ENCODE measurements at regions not wholly inside any gene's neighbourhood (a gene's known extent, or its start where the extent isn't known, plus 50 kb on each side); places are given as distances from the start of the nearest gene placed in this dataset.

- no peak for DNase-seq
Observed at GRCh38 chr14:53896726-53897125, 59.9 kb downstream of the BMP4 start.

- no peak for DNase-seq
Observed at GRCh38 chr14:53894456-53894855, 62.2 kb downstream of the BMP4 start.

GRCh38 chr14:53893374-53893773 lies 63.3 kb downstream of the BMP4 start:
- no peak for DNase-seq

- no peak for DNase-seq
Observed at GRCh38 chr14:53890611-53891101, 66.0 kb downstream of the BMP4 start.

GRCh38 chr14:53888535-53889386 lies 67.9 kb downstream of the BMP4 start:
- no peak for DNase-seq

GRCh38 chr14:53885136-53885640 lies 71.4 kb downstream of the BMP4 start:
- no peak for DNase-seq

- no peak for DNase-seq
Observed at GRCh38 chr14:53884601-53885000, 72.0 kb downstream of the BMP4 start.

GRCh38 chr14:53883739-53884138 lies 72.9 kb downstream of the BMP4 start:
- DNase-seq = no peak

GRCh38 chr14:53882684-53883083 lies 73.9 kb downstream of the BMP4 start:
- no peak for DNase-seq

GRCh38 chr14:53881921-53882320 lies 74.7 kb downstream of the BMP4 start:
- DNase-seq = no peak

GRCh38 chr14:53881161-53881871 lies 75.3 kb downstream of the BMP4 start:
- DNase-seq = no peak

GRCh38 chr14:53880761-53881160 lies 75.9 kb downstream of the BMP4 start:
- no peak for DNase-seq

GRCh38 chr14:53879747-53880146 lies 76.9 kb downstream of the BMP4 start:
- DNase-seq = no peak

- no peak for DNase-seq
Observed at GRCh38 chr14:53879022-53879686, 77.5 kb downstream of the BMP4 start.

GRCh38 chr14:53875324-53875897 lies 81.2 kb downstream of the BMP4 start:
- no peak for DNase-seq

- DNase-seq = no peak
Observed at GRCh38 chr14:53874704-53875103, 81.9 kb downstream of the BMP4 start.

- no peak for DNase-seq
Observed at GRCh38 chr14:53872681-53873089, 83.9 kb downstream of the BMP4 start.

GRCh38 chr14:53871951-53872350 lies 84.7 kb downstream of the BMP4 start:
- no peak for DNase-seq

- DNase-seq = no peak
Observed at GRCh38 chr14:53871011-53871410, 85.6 kb downstream of the BMP4 start.

GRCh38 chr14:53865711-53866110 lies 90.9 kb downstream of the BMP4 start:
- DNase-seq = no peak

- no peak for DNase-seq
Observed at GRCh38 chr14:53861781-53862180, 94.8 kb downstream of the BMP4 start.

GRCh38 chr14:53858345-53858684 lies 98.3 kb downstream of the BMP4 start:
- no peak for DNase-seq

Data from T1000 (cell line).